GM12878 (cell line): ENCODE measurements at regions not wholly inside any gene's neighbourhood (a gene's known extent, or its start where the extent isn't known, plus 50 kb on each side); places are given as distances from the start of the nearest gene placed in this dataset.
A peak's percentile ranks its signal among the peaks of the same experiment; 100 is the strongest.

ENCODE experiments used
- ATAC-seq: fragments of 200-7000 bp; cut with Tn5 transposase; 3 replicates; pipeline ENCODE4 v1.9.1; 2020; ENCODE audit warnings: mild to moderate bottlenecking, moderate library complexity
- BruUV-seq: library from RNA; stranded (reverse); fragments of 400-500 nt; replicated peaks from 2 replicates; lab custom pipeline; 2021; lab: Mats Ljungman, UMichigan
- CTCF ChIA-PET: fragments of 300-600 bp; sonication (Branson Sonifier 250); formaldehyde crosslinking; extraction: SDS; loops from one replicate; lab custom pipeline; 2021; ENCODE audit warnings: inconsistent platforms; lab: Yijun Ruan, JAX
- POLR2A ChIA-PET: fragments of 350-600 bp; formaldehyde crosslinking; extraction: SDS; loops from one replicate; lab custom pipeline; 2021; ENCODE audit warnings: inconsistent platforms; lab: Charles Lee
- RAD21 ChIA-PET: fragments of 300-600 bp; sonication (Branson Sonifier 250); formaldehyde crosslinking; loops from one replicate; lab custom pipeline; 2023; ENCODE audit warnings: antibody characterized with exemption; ENCODE audit not compliant: unreplicated experiment; lab: Charles Lee
- SMC1A ChIA-PET: fragments of 300-600 bp; sonication (Branson Sonifier 250); formaldehyde crosslinking; loops from one replicate; lab custom pipeline; 2023; ENCODE audit not compliant: unreplicated experiment, uncharacterized antibody; lab: Charles Lee
- DNase-seq: peaks from one replicate; pipeline ENCODE4 v3.0.0-alpha.2; 2011; ENCODE audit warnings: low read depth, low spot score
- FAIRE-seq: peaks from 3 replicates; lab custom pipeline; 2011; peaks lifted over from hg19 to GRCh38; lab: Jason Lieb, UNC
- H2AFZ ChIP-seq: 2 replicates; pipeline ENCODE4 v1.6.0; 2011; ENCODE audit warnings: low read depth, low read length, control low read depth; ENCODE audit not compliant: control insufficient read depth
- H3K27ac ChIP-seq: 2 replicates; pipeline ENCODE4 v1.5.1; 2011; ENCODE audit warnings: control low read depth; ENCODE audit not compliant: control insufficient read depth, insufficient read depth
- H3K27me3 ChIP-seq, 2 experiments: replicated peaks in 1 of 2; 2 replicates each; pipeline versions ENCODE4 v1.6.0 to v1.6.1; 2011; ENCODE audit warnings: low read length in 1 of 2; ENCODE audit not compliant: control insufficient read depth in 2 of 2, insufficient read depth in 2 of 2
- H3K36me3 ChIP-seq, 2 experiments: 2 replicates each; pipeline ENCODE4 v1.5.1; 2011; ENCODE audit warnings: low read length in 1 of 2; ENCODE audit not compliant: control insufficient read depth in 2 of 2, insufficient read depth in 2 of 2
- H3K4me1 ChIP-seq: 2 replicates; pipeline ENCODE4 v1.6.1; 2011; ENCODE audit warnings: mild to moderate bottlenecking, low read length, moderate library complexity, mixed read lengths; ENCODE audit not compliant: control insufficient read depth, insufficient read depth
- H3K4me2 ChIP-seq: 2 replicates; pipeline ENCODE4 v1.6.0; 2011; ENCODE audit warnings: control low read depth; ENCODE audit not compliant: control insufficient read depth, insufficient read depth
- H3K4me3 ChIP-seq: fragments of 200-600 bp; sonication (generic); 2 replicates; pipeline ENCODE4 v1.5.1; 2016
- H3K79me2 ChIP-seq: 2 replicates; pipeline ENCODE4 v1.6.0; 2011; ENCODE audit warnings: low read length; ENCODE audit not compliant: control insufficient read depth, insufficient read depth
- H3K9ac ChIP-seq: 2 replicates; pipeline ENCODE4 v1.8.0; 2011; ENCODE audit warnings: low read length, control low read depth, mixed read lengths; ENCODE audit not compliant: control insufficient read depth, insufficient read depth
- H3K9me3 ChIP-seq: replicated peaks from 3 replicates; pipeline ENCODE4 v1.5.1; 2011; ENCODE audit warnings: mild to moderate bottlenecking, low read length; ENCODE audit not compliant: control insufficient read depth, insufficient read depth
- H4K20me1 ChIP-seq: 2 replicates; pipeline ENCODE4 v1.6.0; 2011; ENCODE audit not compliant: control insufficient read depth, insufficient read depth
- CBX5 ChIP-seq: sonication (generic); IDR thresholded peaks from 2 replicates; pipeline ENCODE4 v1.6.1; 2016; ENCODE audit warnings: low read depth, moderate library complexity, mild to moderate bottlenecking, inconsistent platforms
- EGR1 ChIP-seq, 2 experiments: IDR thresholded peaks; 1 replicate in 1 of 2; 2 replicates in 1 of 2; pipeline ENCODE4 v1.6.1; 2011 to 2012; ENCODE audit warnings: low read depth in 2 of 2, low read length in 2 of 2, borderline replicate concordance in 1 of 2, mild to moderate bottlenecking in 1 of 2, moderate library complexity in 1 of 2
- FOXM1 ChIP-seq: IDR thresholded peaks from 2 replicates; pipeline ENCODE4 v1.6.1; 2012; ENCODE audit warnings: low read depth, mild to moderate bottlenecking, inconsistent platforms, low read length, moderate library complexity
- MEF2B ChIP-seq: fragments of 450-650 bp; IDR thresholded peaks from 2 replicates; pipeline ENCODE4 v1.6.1; 2018; ENCODE audit warnings: mild to moderate bottlenecking, moderate library complexity; ENCODE audit not compliant: partially characterized antibody, poor library complexity, severe bottlenecking
- RAD21 ChIP-seq: IDR thresholded peaks from 2 replicates; pipeline ENCODE4 v1.6.1; 2011; ENCODE audit warnings: mild to moderate bottlenecking, low read depth, low read length, moderate library complexity; ENCODE audit not compliant: insufficient read depth
- SIN3A ChIP-seq: IDR thresholded peaks from 2 replicates; pipeline ENCODE4 v1.6.1; 2012; ENCODE audit warnings: low read depth, low read length, improper control_type of control experiment
- TCF7 ChIP-seq: IDR thresholded peaks from 2 replicates; pipeline ENCODE4 v1.6.1; 2014; ENCODE audit warnings: antibody characterized with exemption, borderline replicate concordance
- WGBS: methylation state at CpG from one replicate; pipeline ENCODE4 v1.1.6; 2016; ENCODE audit warnings: low lambda C conversion rate; ENCODE audit not compliant: insufficient replicate concordance, insufficient coverage; ENCODE audit errors: missing lambda C conversion rate; 5-methylcytosine and 5-hydroxymethylcytosine counted together
- in situ Hi-C: fragments of 300-500 bp; cut with MboI; formaldehyde crosslinking; loops from 9 replicates; pipeline ENCODE4 v1.14.3; 2018; ENCODE audit warnings: mixed read lengths
- intact Hi-C: fragments of 100-400 bp; cut with micrococcal nuclease; formaldehyde crosslinking; loops from one replicate; pipeline ENCODE4 v1.14.2; 2022; ENCODE audit not compliant: unreplicated experiment
- TF ChIP-seq, protein P1 (sequence below): fragments of 450-650 bp; formaldehyde crosslinking; IDR thresholded peaks from 2 replicates; pipeline ENCODE4 v1.5.0; 2022; ENCODE audit warnings: mild to moderate bottlenecking, missing genetic modification characterization
- TF ChIP-seq, protein P2 (sequence below): fragments of 150-350 bp; IDR thresholded peaks from 2 replicates; pipeline ENCODE4 v1.6.1; 2016; ENCODE audit warnings: low read depth, low read length
- TF ChIP-seq, protein P3 (sequence below), 3 experiments: IDR thresholded peaks in 2 of 3; conservative IDR thresholded peaks in 1 of 3; 2 replicates each; pipeline ENCODE4 v1.5.1; 2011; ENCODE audit warnings: low read depth in 3 of 3, low read length in 3 of 3, mild to moderate bottlenecking in 3 of 3, control low read depth in 2 of 3, moderate library complexity in 2 of 3, inconsistent platforms in 1 of 3, mixed read lengths in 1 of 3; ENCODE audit not compliant: control insufficient read depth in 2 of 3, insufficient read depth in 1 of 3; ENCODE audit errors: extremely low read depth in 1 of 3
- TF ChIP-seq, protein P4 (sequence below): fragments of 450-650 bp; IDR thresholded peaks from 2 replicates; pipeline ENCODE4 v1.6.1; 2018; ENCODE audit warnings: mild to moderate bottlenecking, low read depth, moderate library complexity; ENCODE audit not compliant: partially characterized antibody

DNA sequence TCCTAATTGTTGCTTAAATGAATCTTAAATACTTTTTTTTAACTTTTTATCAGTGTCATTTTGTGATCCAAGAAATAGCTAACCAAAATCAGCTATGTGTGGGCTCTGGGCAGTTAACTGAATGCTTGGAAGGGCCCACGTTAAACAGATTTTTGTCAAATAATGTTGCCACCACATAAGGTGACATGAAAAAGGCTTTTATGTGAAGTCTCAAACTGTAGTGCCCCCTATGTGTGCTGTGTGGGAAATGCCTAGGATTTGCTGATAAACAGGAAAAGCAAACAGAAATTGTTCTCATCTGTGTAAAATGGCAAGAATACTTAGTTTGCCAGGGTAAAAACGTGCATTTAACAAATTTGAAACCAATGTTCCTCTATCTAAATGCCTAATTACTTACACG lies 242.2 kb downstream of the ZNF516 start:
- ChIA-PET POLR2A (no interaction called here), CTCF (interaction anchor here (1.0 to 1.3 kb wide), 2 partner anchors 44 to 83 kb away, joined by 3 to 4 read pairs; no protein-coding TSS in a partner anchor), SMC1A (no interaction called here), RAD21 (interaction anchor here (1.2 kb wide), 1 partner anchor 82 kb away, joined by 3 read pairs; no protein-coding TSS in a partner anchor)
- WGBS = 0% methylated on average over 3 of the region's 3 CpGs
- H4K20me1 ChIP-seq = no peaks in the 10 kb centered on the region
- intact Hi-C loops (no loop called here), in situ Hi-C loops (no loop called here)
- no peaks in the 10 kb centered on the region for H3K79me2 ChIP-seq
- H2AFZ ChIP-seq = no peak overlapping the region
- no peaks in the 10 kb centered on the region for H3K4me1 ChIP-seq
- no peak overlapping the region for H3K4me3 ChIP-seq
- no TSS peak for BruUV-seq
- H3K9me3 ChIP-seq = no peaks in the 10 kb centered on the region
- H3K36me3 ChIP-seq = no peaks in the 10 kb centered on the region
- H3K27ac ChIP-seq = no peak overlapping the region
- H3K9ac ChIP-seq = no peak overlapping the region
- no peak for DNase-seq
- peaks cover 0 to 1% of the 10 kb centered on the region in 2 experiments; a peak in 2 of 4 replicates for H3K27me3 ChIP-seq
- FAIRE-seq = peak; percentile 7
- H3K4me2 ChIP-seq = no peak overlapping the region
- TF ChIP-seq, protein P1, sequence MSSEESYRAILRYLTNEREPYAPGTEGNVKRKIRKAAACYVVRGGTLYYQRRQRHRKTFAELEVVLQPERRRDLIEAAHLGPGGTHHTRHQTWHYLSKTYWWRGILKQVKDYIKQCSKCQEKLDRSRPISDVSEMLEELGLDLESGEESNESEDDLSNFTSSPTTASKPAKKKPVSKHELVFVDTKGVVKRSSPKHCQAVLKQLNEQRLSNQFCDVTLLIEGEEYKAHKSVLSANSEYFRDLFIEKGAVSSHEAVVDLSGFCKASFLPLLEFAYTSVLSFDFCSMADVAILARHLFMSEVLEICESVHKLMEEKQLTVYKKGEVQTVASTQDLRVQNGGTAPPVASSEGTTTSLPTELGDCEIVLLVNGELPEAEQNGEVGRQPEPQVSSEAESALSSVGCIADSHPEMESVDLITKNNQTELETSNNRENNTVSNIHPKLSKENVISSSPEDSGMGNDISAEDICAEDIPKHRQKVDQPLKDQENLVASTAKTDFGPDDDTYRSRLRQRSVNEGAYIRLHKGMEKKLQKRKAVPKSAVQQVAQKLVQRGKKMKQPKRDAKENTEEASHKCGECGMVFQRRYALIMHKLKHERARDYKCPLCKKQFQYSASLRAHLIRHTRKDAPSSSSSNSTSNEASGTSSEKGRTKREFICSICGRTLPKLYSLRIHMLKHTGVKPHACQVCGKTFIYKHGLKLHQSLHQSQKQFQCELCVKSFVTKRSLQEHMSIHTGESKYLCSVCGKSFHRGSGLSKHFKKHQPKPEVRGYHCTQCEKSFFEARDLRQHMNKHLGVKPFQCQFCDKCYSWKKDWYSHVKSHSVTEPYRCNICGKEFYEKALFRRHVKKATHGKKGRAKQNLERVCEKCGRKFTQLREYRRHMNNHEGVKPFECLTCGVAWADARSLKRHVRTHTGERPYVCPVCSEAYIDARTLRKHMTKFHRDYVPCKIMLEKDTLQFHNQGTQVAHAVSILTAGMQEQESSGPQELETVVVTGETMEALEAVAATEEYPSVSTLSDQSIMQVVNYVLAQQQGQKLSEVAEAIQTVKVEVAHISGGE (CRISPR knock-in tag) = no peak
- TF ChIP-seq CBX5 (no peak), SIN3A (no peak), EGR1 (IDR thresholded peaks at IDR 0.05; ENCODE audit: borderline replicate concordance in 1 of 2, low read depth in 2 of 2, low read length in 2 of 2) (no peak), RAD21 (peak; percentile 35), MEF2B (no peak), TCF7 (no peak), FOXM1 (no peak)
- TF ChIP-seq, protein P2, sequence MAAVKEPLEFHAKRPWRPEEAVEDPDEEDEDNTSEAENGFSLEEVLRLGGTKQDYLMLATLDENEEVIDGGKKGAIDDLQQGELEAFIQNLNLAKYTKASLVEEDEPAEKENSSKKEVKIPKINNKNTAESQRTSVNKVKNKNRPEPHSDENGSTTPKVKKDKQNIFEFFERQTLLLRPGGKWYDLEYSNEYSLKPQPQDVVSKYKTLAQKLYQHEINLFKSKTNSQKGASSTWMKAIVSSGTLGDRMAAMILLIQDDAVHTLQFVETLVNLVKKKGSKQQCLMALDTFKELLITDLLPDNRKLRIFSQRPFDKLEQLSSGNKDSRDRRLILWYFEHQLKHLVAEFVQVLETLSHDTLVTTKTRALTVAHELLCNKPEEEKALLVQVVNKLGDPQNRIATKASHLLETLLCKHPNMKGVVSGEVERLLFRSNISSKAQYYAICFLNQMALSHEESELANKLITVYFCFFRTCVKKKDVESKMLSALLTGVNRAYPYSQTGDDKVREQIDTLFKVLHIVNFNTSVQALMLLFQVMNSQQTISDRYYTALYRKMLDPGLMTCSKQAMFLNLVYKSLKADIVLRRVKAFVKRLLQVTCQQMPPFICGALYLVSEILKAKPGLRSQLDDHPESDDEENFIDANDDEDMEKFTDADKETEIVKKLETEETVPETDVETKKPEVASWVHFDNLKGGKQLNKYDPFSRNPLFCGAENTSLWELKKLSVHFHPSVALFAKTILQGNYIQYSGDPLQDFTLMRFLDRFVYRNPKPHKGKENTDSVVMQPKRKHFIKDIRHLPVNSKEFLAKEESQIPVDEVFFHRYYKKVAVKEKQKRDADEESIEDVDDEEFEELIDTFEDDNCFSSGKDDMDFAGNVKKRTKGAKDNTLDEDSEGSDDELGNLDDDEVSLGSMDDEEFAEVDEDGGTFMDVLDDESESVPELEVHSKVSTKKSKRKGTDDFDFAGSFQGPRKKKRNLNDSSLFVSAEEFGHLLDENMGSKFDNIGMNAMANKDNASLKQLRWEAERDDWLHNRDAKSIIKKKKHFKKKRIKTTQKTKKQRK = no peak
- TF ChIP-seq, protein P3, sequence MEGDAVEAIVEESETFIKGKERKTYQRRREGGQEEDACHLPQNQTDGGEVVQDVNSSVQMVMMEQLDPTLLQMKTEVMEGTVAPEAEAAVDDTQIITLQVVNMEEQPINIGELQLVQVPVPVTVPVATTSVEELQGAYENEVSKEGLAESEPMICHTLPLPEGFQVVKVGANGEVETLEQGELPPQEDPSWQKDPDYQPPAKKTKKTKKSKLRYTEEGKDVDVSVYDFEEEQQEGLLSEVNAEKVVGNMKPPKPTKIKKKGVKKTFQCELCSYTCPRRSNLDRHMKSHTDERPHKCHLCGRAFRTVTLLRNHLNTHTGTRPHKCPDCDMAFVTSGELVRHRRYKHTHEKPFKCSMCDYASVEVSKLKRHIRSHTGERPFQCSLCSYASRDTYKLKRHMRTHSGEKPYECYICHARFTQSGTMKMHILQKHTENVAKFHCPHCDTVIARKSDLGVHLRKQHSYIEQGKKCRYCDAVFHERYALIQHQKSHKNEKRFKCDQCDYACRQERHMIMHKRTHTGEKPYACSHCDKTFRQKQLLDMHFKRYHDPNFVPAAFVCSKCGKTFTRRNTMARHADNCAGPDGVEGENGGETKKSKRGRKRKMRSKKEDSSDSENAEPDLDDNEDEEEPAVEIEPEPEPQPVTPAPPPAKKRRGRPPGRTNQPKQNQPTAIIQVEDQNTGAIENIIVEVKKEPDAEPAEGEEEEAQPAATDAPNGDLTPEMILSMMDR (IDR thresholded peaks at IDR 0.05 in 2 of 3, conservative IDR thresholded peaks at IDR 0.05 in 1 of 3; ENCODE audit: control insufficient read depth in 2 of 3, extremely low read depth in 1 of 3, insufficient read depth in 1 of 3, low read depth in 3 of 3, low read length in 3 of 3) = peak; percentile 33 to 46 (median 40)
- TF ChIP-seq, protein P4, sequence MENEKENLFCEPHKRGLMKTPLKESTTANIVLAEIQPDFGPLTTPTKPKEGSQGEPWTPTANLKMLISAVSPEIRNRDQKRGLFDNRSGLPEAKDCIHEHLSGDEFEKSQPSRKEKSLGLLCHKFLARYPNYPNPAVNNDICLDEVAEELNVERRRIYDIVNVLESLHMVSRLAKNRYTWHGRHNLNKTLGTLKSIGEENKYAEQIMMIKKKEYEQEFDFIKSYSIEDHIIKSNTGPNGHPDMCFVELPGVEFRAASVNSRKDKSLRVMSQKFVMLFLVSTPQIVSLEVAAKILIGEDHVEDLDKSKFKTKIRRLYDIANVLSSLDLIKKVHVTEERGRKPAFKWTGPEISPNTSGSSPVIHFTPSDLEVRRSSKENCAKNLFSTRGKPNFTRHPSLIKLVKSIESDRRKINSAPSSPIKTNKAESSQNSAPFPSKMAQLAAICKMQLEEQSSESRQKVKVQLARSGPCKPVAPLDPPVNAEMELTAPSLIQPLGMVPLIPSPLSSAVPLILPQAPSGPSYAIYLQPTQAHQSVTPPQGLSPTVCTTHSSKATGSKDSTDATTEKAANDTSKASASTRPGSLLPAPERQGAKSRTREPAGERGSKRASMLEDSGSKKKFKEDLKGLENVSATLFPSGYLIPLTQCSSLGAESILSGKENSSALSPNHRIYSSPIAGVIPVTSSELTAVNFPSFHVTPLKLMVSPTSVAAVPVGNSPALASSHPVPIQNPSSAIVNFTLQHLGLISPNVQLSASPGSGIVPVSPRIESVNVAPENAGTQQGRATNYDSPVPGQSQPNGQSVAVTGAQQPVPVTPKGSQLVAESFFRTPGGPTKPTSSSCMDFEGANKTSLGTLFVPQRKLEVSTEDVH = no peak
- no peak for ATAC-seq
